ENCODE measurements at regions not wholly inside any gene's neighbourhood (a gene's known extent, or its start where the extent isn't known, plus 50 kb on each side); places are given as distances from the start of the nearest gene placed in this dataset.

DNA sequence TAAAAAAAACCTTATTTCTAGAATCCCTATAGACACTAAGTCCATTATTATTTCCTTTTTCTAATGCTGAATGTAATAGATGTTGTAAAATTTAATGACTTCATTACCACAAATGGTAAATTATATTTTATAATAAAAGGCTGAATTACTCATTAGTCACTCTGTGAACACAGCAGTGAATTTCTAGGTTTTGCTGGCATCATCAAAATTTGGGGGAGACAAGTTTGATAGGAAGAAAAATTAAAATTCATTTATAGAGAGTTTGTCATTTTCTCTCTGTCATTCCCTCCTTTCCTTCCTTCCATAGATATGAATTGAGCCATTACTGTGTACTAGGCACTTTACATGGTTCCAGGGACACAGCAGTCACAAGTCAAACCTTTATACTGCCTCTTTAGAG, 340.9 kb downstream of the TRIB2 start:
- TF ChIP-seq, protein P1, sequence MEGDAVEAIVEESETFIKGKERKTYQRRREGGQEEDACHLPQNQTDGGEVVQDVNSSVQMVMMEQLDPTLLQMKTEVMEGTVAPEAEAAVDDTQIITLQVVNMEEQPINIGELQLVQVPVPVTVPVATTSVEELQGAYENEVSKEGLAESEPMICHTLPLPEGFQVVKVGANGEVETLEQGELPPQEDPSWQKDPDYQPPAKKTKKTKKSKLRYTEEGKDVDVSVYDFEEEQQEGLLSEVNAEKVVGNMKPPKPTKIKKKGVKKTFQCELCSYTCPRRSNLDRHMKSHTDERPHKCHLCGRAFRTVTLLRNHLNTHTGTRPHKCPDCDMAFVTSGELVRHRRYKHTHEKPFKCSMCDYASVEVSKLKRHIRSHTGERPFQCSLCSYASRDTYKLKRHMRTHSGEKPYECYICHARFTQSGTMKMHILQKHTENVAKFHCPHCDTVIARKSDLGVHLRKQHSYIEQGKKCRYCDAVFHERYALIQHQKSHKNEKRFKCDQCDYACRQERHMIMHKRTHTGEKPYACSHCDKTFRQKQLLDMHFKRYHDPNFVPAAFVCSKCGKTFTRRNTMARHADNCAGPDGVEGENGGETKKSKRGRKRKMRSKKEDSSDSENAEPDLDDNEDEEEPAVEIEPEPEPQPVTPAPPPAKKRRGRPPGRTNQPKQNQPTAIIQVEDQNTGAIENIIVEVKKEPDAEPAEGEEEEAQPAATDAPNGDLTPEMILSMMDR (IDR thresholded peaks at IDR 0.05; ENCODE audit: insufficient read depth, low read length) = no peak
- TF ChIP-seq POLR2AphosphoS5 (IDR thresholded peaks at IDR 0.05; ENCODE audit: low read depth) (no peak), REST (IDR thresholded peaks at IDR 0.05; ENCODE audit: insufficient replicate concordance, low read depth) (no peak)
